NK-92 treated with Interleukin-12 subunit alpha and Interleukin-12 subunit beta, amount 100 ng/mL, for 24 hours (cell line): ENCODE measurements at regions not wholly inside any gene's neighbourhood (a gene's known extent, or its start where the extent isn't known, plus 50 kb on each side); places are given as distances from the start of the nearest gene placed in this dataset.
"Not testable (repeated sequence)": the region's sequence is repeated elsewhere in the genome, so short reads cannot be mapped to it uniquely, and the experiment has no call there.

Experiments used
- DNase-seq: peaks from one replicate; lab custom pipeline; 2025; lab: John Stamatoyannopoulos, UW

- no peak for DNase-seq
Observed at GRCh38 chr15:95016511-95017229, 785.3 kb downstream of the MCTP2 start.

GRCh38 chr15:95017666-95018328 is 786.4 kb downstream of the MCTP2 start:
- DNase-seq: no peak

DNA sequence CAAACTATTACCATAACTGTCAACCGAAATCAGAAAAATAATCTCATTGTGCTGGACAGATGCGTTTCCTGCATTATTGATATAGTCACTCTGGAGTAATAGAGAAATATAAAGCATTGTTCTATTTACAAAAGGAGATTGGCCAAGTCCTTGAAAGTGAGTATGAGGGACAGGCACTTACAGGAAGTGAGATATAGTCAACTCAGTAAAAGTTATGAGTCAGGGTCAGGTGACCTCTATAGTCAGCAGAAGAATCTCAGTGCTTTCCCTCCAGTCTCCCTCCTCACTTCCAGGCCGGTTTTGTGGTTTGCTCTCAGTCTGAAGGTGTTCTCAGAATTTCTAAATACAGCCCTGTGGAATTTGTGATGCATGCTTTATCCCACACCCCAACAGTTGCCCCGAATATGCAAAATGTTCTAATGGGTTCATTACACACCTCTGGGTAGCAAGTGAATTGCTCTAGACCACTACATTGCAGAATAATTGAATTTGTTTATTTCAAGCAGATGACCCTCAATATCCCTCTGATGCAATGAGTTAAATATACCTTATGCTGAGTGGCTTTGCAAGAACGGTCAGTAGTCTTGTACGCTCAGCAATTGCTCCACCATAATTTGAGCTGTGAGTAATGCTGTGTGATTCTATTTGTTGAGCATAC is 787.7 kb downstream of the MCTP2 start:
- DNase-seq: peak; percentile 66

GRCh38 chr15:95019907-95020306 is 788.5 kb downstream of the MCTP2 start:
- DNase-seq: no peak

- no peak for DNase-seq
Observed at GRCh38 chr15:95021816-95022215, 790.5 kb downstream of the MCTP2 start.

- DNase-seq: no peak
Observed at GRCh38 chr15:95024351-95024750, 793.0 kb downstream of the MCTP2 start.

GRCh38 chr15:95025924-95026728 is 794.8 kb downstream of the MCTP2 start:
- peak; percentile 51 for DNase-seq

- DNase-seq: no peak
Observed at GRCh38 chr15:95027981-95028380, 796.6 kb downstream of the MCTP2 start.

- no peak for DNase-seq
Observed at GRCh38 chr15:95032156-95032555, 800.8 kb downstream of the MCTP2 start.

- no peak for DNase-seq
Observed at GRCh38 chr15:95035106-95035505, 803.7 kb downstream of the MCTP2 start.

DNA sequence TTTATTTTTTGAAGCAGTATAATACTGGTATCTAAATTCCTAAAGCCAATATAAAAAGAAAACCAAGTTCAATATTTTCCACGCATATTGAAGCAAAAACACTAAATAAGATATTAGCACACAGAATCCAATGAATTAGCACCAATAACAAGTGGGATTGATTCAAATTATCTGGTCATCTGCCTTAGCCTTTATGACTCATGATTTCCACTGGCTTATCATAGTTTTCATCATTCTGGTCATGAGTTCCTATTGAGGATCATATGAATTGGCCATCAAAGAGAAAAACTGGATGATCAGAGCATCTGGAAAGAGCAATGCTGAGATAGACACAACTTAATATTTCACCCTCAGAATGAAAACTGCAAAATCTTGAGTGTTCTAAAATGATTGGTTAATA is 809.9 kb downstream of the MCTP2 start:
- DNase-seq: no peak

DNA sequence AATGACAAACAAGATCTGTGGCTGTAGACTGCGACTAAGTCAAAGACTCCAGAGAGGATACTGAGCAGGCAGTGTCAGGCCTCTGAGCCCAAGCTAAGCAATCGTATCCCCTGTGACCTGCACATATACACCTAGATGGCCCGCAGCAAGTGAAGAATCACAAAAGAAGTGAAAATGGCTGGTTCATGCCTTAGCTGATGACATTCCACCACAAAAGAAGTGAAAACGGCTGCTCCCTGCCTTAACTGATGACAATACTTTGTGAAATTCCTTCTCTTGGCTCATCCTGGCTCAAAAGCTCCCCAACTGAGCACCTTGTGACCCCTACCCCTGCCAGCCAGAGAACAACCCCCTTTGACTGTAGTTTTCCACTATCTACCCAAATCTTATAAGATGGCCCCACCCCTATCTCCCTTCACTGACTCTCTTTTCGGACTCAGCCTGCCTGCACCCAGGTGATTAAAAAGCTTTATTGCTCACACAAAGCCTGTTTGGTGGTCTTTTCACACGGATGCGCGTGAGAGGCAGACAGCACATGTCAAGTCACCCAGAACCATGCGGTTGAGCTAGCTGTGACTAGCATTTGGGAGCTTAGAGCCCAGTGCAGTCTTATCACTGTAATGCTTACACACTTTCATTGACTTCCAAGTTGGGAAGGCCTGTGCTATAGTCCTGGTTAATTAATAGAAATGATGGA is 812.0 kb downstream of the MCTP2 start:
- DNase-seq: not testable (repeated sequence)

DNA sequence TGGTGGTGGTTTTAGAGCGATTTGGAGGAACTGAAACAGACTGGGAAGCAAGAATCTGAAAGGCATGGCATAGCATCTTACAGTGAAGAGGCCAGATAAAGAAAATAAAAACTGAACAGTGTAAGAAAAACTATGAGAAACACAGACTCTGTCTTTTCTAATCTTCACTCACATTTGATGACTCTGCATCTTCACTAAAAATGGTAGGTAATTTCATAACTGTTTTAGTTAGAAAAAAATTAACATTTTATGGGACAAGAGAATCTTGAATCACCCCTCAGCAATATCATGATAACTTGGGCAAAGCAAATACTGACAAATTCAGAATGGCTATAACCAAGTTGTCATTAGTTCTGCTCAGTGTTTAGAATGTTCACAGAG is 812.6 kb downstream of the MCTP2 start:
- DNase-seq: no peak

- DNase-seq: no peak
Observed at GRCh38 chr15:95044745-95045417, 813.5 kb downstream of the MCTP2 start.

DNA sequence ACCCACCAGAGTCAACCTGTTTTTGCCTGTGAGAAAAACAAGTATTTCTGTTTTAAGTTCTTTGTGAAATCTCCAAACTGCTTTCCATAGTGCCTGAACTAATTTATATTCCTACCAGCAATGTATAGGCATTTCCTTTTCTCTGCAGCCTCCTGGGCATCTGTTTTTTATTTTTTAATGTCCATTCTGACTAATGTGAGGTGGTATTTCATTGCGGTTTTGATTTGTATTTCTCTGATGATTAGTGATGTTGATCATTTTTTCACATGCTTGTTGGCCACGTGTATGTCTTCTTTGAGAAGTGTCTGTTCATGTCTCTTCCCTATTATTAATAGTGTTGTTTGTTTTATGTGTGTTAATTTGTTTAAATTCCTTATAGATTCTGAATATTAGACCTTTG is 820.5 kb downstream of the MCTP2 start:
- no peak for DNase-seq

DNA sequence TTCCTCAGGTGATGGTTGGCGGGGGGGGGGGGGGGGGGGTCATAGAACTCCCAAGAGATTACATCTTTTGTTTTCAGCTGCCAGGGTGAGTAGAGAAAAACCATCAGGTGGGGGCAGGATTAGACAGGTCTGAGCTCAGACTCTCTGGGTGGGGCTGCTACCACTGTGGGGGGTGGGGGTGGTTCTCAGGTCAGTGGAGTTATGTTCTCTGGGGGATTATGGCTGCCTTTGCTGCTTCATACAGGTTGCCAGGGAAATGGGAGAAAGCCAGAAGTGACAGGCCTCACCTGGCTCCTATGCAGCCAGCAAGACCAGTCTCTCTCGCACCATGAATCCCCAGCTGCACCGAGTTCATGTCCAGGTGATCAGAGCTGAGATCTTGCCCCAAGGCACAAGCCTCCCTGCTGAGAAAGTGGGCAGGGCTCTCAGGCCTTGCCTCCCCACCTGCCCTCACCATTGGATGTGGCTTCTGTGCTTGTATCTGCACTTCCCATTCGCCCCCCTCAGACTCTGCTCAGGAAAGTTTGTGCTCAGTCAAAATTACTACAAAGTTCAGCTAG is 828.1 kb downstream of the MCTP2 start:
- no peak for DNase-seq

DNA sequence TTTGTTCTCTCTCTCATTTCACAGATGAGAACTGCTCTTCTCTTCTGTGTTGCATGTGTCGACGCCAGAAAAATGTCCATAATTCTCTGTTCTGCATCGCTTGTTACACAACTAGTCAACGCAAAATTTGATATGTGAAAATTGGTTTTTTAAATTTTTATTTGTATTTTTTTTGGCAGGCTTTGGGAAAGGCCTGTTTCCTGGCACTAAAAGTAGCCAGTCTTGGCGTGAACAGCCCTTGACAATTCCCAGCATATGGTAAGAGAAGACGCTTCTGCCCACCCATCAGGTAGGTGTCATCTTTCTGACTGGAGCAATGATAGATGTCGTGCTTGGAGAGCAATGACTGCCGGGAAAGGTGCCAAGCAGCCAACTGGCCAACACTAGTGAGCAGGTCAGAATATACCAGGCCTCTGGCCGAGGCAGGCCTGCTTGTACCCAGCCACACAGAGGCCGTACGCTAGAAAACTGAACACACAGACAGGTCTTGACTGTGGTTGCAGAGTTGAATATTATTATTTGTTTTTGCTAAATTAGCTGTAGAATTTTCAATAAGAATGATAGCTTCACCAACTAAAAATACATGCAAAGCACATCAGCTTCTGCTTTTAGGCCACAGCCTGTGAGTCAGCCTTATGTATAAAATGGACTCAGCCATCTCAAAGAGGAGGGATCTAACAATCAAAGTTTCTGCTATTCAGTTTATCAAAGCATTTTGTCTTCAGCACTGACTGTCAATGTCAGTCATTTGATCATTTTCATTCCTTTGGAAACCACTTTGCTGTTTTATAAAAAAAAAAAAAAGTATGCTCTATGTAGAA is 837.5 kb downstream of the MCTP2 start:
- DNase-seq: no peak

- DNase-seq: no peak
Observed at GRCh38 chr15:95075792-95076677, 844.7 kb downstream of the MCTP2 start.

DNA sequence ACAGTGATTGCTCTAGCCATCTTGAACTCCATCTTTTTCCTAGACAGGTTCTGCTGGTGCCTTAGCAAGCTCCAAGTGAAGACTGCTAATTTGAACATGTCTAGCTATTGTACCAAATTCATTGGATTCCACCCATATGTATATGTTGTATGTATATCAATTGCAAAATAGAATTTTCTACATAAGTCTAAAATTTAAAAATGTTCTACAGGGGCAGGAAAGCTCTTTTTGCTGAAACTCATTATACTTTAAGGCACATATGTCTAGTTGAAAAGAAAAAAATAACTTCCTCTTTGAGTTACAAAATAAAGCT is 845.3 kb downstream of the MCTP2 start:
- DNase-seq: no peak
